ENCODE measurements at regions not wholly inside any gene's neighbourhood (a gene's known extent, or its start where the extent isn't known, plus 50 kb on each side); places are given as distances from the start of the nearest gene placed in this dataset.

- Histone ChIP-seq H3K27ac (ENCODE audit: low read length) (no peak overlapping the region), H3K4me1 (ENCODE audit: control insufficient read depth, insufficient read depth, low read length) (no peaks in the 10 kb centered on the region), H3K36me3 (ENCODE audit: control insufficient read depth, insufficient read depth, low read length) (no peaks in the 10 kb centered on the region), H3K27me3 (ENCODE audit: control insufficient read depth, insufficient read depth, low read length) (no peaks in the 10 kb centered on the region), H3K4me3 (ENCODE audit: low read depth in 2 of 2, low read length in 2 of 2) (no peak overlapping the region), H3K9me3 (ENCODE audit: control insufficient read depth, insufficient read depth, low read depth, low read length) (no peaks in the 10 kb centered on the region)
- in situ Hi-C loops (cut with HindIII; ENCODE audit: low pct_unique_long_range_greater_than_20kb, low sequenced_read_pairs) = no loop called here
- no peak for ATAC-seq
- BruUV-seq (replicated peaks) = no TSS peak
- no peak for DNase-seq (ENCODE audit: low read depth, low spot score)
- POLR2A ChIA-PET = no interaction called here
- CTCF ChIA-PET = no interaction called here
- intact Hi-C loops (cut with micrococcal nuclease; ENCODE audit: unreplicated experiment) = no loop called here
- TF ChIP-seq SIN3A (IDR thresholded peaks at IDR 0.05; ENCODE audit: borderline replicate concordance, insufficient read depth, low read depth, low read length) (no peak), CTCF (IDR thresholded peaks at IDR 0.05) (no peak), TCF7L2 (IDR thresholded peaks at IDR 0.05; ENCODE audit: low read depth, low read length) (no peak), REST (IDR thresholded peaks at IDR 0.05; ENCODE audit: insufficient read depth in 1 of 2, low read depth in 2 of 2, low read length in 1 of 2) (no peak), POLR2AphosphoS5 (IDR thresholded peaks at IDR 0.05; ENCODE audit: low read depth, low read length) (no peak)
These were observed 841.2 kb upstream of the ADGRL4 start for GRCh38 chr1:79847700-79848099.

GRCh38 chr1:79845936-79846335 lies 839.4 kb upstream of the ADGRL4 start:
- Histone ChIP-seq H3K4me1 (ENCODE audit: control insufficient read depth, insufficient read depth, low read length) (no peaks in the 10 kb centered on the region), H3K9me3 (ENCODE audit: control insufficient read depth, insufficient read depth, low read depth, low read length) (no peaks in the 10 kb centered on the region), H3K4me3 (ENCODE audit: low read depth in 2 of 2, low read length in 2 of 2) (no peak overlapping the region), H3K36me3 (ENCODE audit: control insufficient read depth, insufficient read depth, low read length) (no peaks in the 10 kb centered on the region), H3K27ac (ENCODE audit: low read length) (no peak overlapping the region), H3K27me3 (ENCODE audit: control insufficient read depth, insufficient read depth, low read length) (no peaks in the 10 kb centered on the region)
- TF ChIP-seq CTCF (IDR thresholded peaks at IDR 0.05) = no peak
- no peak for TF ChIP-seq REST (IDR thresholded peaks at IDR 0.05; ENCODE audit: insufficient read depth in 1 of 2, low read depth in 2 of 2, low read length in 1 of 2)
- no peak for TF ChIP-seq POLR2AphosphoS5 (IDR thresholded peaks at IDR 0.05; ENCODE audit: low read depth, low read length)
- no peak for TF ChIP-seq TCF7L2 (IDR thresholded peaks at IDR 0.05; ENCODE audit: low read depth, low read length)
- TF ChIP-seq SIN3A (IDR thresholded peaks at IDR 0.05; ENCODE audit: borderline replicate concordance, insufficient read depth, low read depth, low read length) = no peak
- BruUV-seq (replicated peaks) = no TSS peak
- POLR2A ChIA-PET = no interaction called here
- DNase-seq (ENCODE audit: low read depth, low spot score) (no peak), ATAC-seq (no peak)
- CTCF ChIA-PET = no interaction called here
- intact Hi-C loops (cut with micrococcal nuclease; ENCODE audit: unreplicated experiment) (no loop called here), in situ Hi-C loops (cut with HindIII; ENCODE audit: low pct_unique_long_range_greater_than_20kb, low sequenced_read_pairs) (no loop called here)

Data from Panc1 (cell line).